Nephron progenitor cell (in vitro differentiated cells): ENCODE measurements at regions not wholly inside any gene's neighbourhood (a gene's known extent, or its start where the extent isn't known, plus 50 kb on each side); places are given as distances from the start of the nearest gene placed in this dataset.

Experiments
- DNase-seq: peaks from one replicate; pipeline ENCODE4 v3.0.0; 2021
- H3K27ac Mint-ChIP-seq: 2 replicates; pipeline ENCODE4 v1.8.0; 2021; ENCODE audit warnings: mild to moderate bottlenecking, moderate library complexity, mixed read lengths
- H3K27me3 Mint-ChIP-seq: 2 replicates; pipeline ENCODE4 v1.8.0; 2021; ENCODE audit warnings: mild to moderate bottlenecking, low read depth, mixed read lengths; ENCODE audit not compliant: poor library complexity
- H3K36me3 Mint-ChIP-seq: 2 replicates; pipeline ENCODE4 v1.8.0; 2021; ENCODE audit warnings: low read depth, mixed read lengths
- H3K4me1 Mint-ChIP-seq: 2 replicates; pipeline ENCODE4 v1.8.0; 2021; ENCODE audit warnings: mixed read lengths
- H3K4me3 Mint-ChIP-seq: 2 replicates; pipeline ENCODE4 v1.8.0; 2021; ENCODE audit warnings: mild to moderate bottlenecking, moderate library complexity, mixed read lengths
- H3K9me3 Mint-ChIP-seq: 2 replicates; pipeline ENCODE4 v1.8.0; 2021; ENCODE audit warnings: mild to moderate bottlenecking, moderate library complexity, mixed read lengths
- CTCF ChIP-seq: fragments of 200-600 bp; sonication (generic); IDR thresholded peaks from 2 replicates; pipeline ENCODE4 v1.5.0; 2021; ENCODE audit warnings: antibody characterized with exemption

- H3K27me3 Mint-ChIP-seq: no peaks in the 10 kb centered on the region
- no peak for TF ChIP-seq CTCF
- H3K4me1 Mint-ChIP-seq: peaks cover 18% of the 10 kb centered on the region
- DNase-seq: no peak
- no peak overlapping the region for H3K4me3 Mint-ChIP-seq
- no peaks in the 10 kb centered on the region for H3K36me3 Mint-ChIP-seq
- no peaks in the 10 kb centered on the region for H3K9me3 Mint-ChIP-seq
- H3K27ac Mint-ChIP-seq: no peak overlapping the region
Observed at GRCh38 chr18:45439851-45440645, 175.2 kb upstream of the SLC14A2 start.

DNA sequence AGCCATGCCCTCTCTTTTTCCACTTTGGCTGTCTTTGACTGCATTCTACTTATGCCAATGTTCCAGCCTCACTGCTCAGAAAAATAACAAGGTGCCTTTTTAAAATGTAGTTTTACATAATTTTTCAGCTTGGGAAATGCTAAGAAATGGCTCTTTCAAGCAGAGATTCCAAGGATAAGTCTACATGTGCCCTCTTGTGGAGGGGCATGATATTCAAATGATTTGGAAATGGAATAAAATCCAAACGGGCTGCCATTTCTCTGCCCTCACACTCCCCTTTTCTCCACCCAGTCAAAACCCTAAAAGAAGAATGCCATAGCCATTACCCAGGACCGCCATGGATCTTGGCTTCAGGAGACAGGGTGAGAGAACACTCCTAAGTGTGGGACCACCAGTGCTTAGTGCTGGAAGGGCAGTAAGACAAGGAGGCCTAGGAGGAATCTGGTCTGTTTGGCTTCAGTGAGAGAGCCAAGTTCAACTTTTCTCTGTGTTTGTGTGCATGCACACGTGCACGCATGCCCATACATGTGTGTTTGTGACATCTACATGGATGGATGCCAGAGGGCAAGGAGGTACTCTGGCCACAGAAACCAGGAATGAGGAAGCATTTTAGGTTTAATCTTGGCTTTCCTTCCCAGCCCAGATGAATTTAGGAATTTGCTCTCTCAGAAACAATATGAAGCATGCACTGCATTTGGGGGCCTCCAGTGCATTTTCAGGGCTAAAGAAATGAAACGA lies 174.0 kb upstream of the SLC14A2 start:
- Mint-ChIP-seq H3K27me3 (no peaks in the 10 kb centered on the region), H3K4me1 (peaks cover 18% of the 10 kb centered on the region), H3K9me3 (no peaks in the 10 kb centered on the region), H3K4me3 (no peak overlapping the region), H3K36me3 (no peaks in the 10 kb centered on the region), H3K27ac (no peak overlapping the region)
- no peak for DNase-seq
- TF ChIP-seq CTCF: peak; percentile 7

DNA sequence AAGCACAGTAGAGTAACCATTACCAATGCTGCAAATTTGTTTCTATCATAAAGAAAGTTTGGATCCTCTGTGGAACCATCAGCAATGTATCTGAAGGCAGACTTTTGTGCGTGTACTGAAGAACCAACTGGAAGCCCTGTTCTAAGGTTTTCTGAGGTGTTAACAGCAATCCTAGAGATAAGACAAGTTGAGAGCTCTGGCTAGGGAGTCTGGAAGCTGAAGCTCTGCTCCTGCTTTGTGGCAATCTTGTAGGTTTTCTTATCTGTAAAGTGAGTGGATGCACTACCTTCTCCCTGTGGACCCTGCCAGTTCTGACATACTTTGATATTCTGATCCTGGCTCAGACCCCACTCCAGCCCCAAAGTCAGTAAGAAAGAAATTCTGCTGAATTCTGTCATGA lies 171.2 kb upstream of the SLC14A2 start:
- no peaks in the 10 kb centered on the region for H3K36me3 Mint-ChIP-seq
- TF ChIP-seq CTCF: no peak
- H3K4me1 Mint-ChIP-seq: peaks cover 13% of the 10 kb centered on the region
- H3K4me3 Mint-ChIP-seq: no peak overlapping the region
- no peak for DNase-seq
- H3K27me3 Mint-ChIP-seq: no peaks in the 10 kb centered on the region
- no peak overlapping the region for H3K27ac Mint-ChIP-seq
- no peaks in the 10 kb centered on the region for H3K9me3 Mint-ChIP-seq

DNA sequence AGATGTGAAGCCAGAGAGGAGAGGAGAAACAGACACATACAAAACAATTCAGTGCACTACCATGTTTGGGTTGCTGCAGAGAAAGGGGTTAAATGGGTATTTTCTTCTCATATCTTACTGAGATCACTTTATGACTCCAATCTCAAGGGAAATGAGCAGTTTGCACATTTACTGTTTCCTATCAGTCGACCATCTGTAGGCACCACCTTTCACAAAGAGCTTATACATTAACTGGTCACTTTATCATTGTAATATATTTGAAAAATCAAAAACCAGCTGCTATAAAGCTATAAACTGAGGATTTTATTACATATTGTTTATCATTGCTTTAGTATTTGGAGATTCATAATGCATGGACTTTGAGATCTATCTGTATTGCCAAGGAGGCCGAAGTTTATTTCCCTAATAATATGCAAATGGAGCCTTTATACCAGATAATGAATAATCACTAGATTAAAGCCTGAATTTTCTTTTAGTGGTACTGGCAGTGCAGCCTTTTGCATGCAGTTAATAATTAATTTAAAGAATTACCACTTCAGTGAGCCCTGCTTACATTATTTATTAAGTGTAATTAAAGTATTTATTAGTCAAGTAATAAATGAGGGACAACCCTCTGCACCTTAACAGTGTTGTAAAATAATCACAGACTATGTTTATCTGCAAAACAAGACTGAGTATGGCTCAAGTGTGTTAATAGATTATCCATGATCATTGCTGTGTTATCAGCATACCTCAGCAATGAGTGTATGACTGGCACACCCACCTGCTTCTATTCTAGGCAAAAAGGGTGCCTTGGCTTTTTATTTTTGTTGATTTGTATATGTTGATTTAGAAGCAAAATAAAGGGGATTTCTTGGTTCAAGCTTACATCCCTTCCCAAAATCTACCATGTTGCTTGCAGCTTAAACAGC lies 167.7 kb upstream of the SLC14A2 start:
- Mint-ChIP-seq H3K27me3 (no peaks in the 10 kb centered on the region), H3K4me1 (peaks cover 35% of the 10 kb centered on the region), H3K9me3 (no peaks in the 10 kb centered on the region), H3K36me3 (no peaks in the 10 kb centered on the region), H3K4me3 (no peak overlapping the region), H3K27ac (no peak overlapping the region)
- no peak for TF ChIP-seq CTCF
- DNase-seq: no peak

- TF ChIP-seq CTCF: no peak
- Mint-ChIP-seq H3K9me3 (no peaks in the 10 kb centered on the region), H3K4me1 (peaks cover 35% of the 10 kb centered on the region), H3K27ac (no peak overlapping the region), H3K36me3 (no peaks in the 10 kb centered on the region), H3K4me3 (no peak overlapping the region), H3K27me3 (no peaks in the 10 kb centered on the region)
- no peak for DNase-seq
Observed at GRCh38 chr18:45448871-45449270, 166.4 kb upstream of the SLC14A2 start.
